ENCODE measurements at regions not wholly inside any gene's neighbourhood (a gene's known extent, or its start where the extent isn't known, plus 50 kb on each side); places are given as distances from the start of the nearest gene placed in this dataset.

DNA sequence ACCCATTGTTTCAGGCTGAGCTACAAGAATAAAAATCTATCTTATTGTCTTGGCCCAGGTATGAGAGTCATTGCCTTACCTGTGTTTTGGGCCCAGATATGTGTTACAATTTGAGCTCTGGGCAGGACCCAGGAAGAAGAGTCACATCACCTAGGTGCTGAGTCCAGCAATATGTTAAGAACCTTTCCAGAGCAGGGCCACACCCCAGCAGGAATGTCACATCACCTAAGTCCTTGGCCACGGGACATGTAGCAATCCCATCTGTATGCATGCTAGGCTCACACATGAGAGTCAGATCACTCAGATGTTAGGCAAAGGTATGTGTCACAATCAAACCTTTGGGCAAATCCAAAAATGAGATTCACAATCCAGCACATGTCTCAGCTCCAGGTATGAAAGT, 2103.5 kb downstream of the TP53TG3F start:
- POLR2A ChIA-PET, result no interaction called here
- CTCF ChIA-PET, result no interaction called here
- DNase-seq (ENCODE audit: extremely low spot score), result no peak
- TF ChIP-seq, protein P1, sequence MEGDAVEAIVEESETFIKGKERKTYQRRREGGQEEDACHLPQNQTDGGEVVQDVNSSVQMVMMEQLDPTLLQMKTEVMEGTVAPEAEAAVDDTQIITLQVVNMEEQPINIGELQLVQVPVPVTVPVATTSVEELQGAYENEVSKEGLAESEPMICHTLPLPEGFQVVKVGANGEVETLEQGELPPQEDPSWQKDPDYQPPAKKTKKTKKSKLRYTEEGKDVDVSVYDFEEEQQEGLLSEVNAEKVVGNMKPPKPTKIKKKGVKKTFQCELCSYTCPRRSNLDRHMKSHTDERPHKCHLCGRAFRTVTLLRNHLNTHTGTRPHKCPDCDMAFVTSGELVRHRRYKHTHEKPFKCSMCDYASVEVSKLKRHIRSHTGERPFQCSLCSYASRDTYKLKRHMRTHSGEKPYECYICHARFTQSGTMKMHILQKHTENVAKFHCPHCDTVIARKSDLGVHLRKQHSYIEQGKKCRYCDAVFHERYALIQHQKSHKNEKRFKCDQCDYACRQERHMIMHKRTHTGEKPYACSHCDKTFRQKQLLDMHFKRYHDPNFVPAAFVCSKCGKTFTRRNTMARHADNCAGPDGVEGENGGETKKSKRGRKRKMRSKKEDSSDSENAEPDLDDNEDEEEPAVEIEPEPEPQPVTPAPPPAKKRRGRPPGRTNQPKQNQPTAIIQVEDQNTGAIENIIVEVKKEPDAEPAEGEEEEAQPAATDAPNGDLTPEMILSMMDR (IDR thresholded peaks at IDR 0.05; ENCODE audit: control extremely low read depth, extremely low read depth, low read depth, missing control alignments), result no peak

DNA sequence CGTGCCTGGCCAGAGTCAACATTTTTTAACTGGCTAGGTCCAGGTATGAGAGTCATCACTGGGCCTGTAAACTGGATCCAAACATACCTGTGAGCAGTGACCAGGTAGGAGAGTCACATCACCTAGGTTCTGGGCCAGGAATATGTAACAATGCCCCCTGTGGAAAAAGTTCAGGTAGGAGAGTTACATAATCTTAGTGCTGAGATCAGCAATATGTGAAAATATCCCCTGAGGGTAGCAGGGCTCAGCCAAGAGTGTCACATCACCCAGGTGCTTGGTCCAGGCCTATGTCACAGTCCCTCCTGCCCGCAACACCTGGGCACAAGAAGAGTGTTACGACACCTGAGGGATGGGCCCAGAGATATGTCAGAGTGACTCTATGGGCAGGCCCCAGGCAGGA, 2104.7 kb downstream of the TP53TG3F start:
- ChIA-PET POLR2A (no interaction called here), CTCF (no interaction called here)
- TF ChIP-seq, protein P1 (IDR thresholded peaks at IDR 0.05; ENCODE audit: control extremely low read depth, extremely low read depth, low read depth, missing control alignments), result no peak
- DNase-seq (ENCODE audit: extremely low spot score), result no peak

DNA sequence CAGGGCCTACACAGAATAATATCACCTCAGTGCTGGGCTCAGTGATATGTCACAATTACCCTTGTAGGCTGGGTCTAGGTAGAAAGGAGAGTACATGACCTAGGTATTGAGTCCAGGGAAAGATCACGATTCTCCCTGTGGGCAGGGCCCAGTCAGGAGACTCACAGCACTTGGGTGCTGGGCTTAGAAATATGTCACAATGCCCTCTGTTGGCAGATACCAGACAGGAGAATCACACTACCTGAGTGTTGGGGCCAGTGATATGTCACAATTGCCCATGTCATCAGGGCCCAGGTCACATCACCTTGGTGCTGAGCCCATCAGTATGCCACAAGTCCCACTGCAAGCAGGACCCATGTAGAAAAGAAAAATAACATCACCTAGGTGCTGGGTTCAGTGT, 2105.5 kb downstream of the TP53TG3F start:
- TF ChIP-seq, protein P1 (IDR thresholded peaks at IDR 0.05; ENCODE audit: control extremely low read depth, extremely low read depth, low read depth, missing control alignments), result no peak
- POLR2A ChIA-PET, result no interaction called here
- DNase-seq (ENCODE audit: extremely low spot score), result no peak
- CTCF ChIA-PET, result no interaction called here

- no peak for DNase-seq (ENCODE audit: extremely low spot score)
- ChIA-PET POLR2A (no interaction called here), CTCF (no interaction called here)
- TF ChIP-seq, protein P1 (IDR thresholded peaks at IDR 0.05; ENCODE audit: control extremely low read depth, extremely low read depth, low read depth, missing control alignments), result no peak
These were observed 2106.2 kb downstream of the TP53TG3F start for GRCh38 chr16:35565626-35566025.

DNA sequence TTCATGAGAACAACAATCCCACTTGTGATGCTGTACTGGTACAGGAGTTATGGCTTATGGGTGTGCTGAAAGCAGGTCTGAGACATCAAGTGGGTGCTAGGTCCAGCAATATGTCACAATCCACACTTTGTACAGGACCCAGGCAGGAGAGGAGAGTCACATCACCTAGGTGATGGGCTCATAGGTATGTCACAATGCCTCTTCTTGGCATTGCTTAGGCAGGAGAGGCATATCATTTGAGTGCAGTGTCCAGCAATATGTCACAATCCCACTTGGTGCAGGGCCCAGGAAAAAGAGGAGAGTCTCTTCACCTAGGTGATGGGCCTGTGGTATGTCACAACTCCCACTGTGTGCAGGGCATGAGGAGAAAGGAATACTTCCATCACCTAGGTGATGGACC, 2110.0 kb downstream of the TP53TG3F start:
- CTCF ChIA-PET, result no interaction called here
- TF ChIP-seq, protein P1 (IDR thresholded peaks at IDR 0.05; ENCODE audit: control extremely low read depth, extremely low read depth, low read depth, missing control alignments), result no peak
- no peak for DNase-seq (ENCODE audit: extremely low spot score)
- POLR2A ChIA-PET, result no interaction called here

DNA sequence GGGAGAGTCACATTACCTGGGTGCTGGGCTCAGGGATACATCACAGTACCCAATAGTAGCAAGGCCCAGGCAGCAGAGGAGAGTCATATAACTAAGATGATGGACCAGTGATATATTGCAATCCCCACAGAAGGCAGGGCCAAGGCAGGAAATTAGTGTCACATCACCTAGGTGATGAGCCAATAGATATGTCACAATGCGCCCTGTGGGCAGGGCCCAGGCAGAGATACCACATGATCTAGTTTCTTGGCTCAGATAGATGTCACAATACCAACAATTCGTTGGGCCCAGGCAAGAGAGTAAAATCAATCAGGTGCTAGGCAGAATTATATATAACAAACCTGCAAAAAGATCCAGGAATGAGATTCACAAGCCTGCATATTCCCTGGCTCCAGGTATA, 2111.5 kb downstream of the TP53TG3F start:
- DNase-seq (ENCODE audit: extremely low spot score), result no peak
- TF ChIP-seq, protein P1 (IDR thresholded peaks at IDR 0.05; ENCODE audit: control extremely low read depth, extremely low read depth, low read depth, missing control alignments), result no peak
- ChIA-PET CTCF (no interaction called here), POLR2A (no interaction called here)

DNA sequence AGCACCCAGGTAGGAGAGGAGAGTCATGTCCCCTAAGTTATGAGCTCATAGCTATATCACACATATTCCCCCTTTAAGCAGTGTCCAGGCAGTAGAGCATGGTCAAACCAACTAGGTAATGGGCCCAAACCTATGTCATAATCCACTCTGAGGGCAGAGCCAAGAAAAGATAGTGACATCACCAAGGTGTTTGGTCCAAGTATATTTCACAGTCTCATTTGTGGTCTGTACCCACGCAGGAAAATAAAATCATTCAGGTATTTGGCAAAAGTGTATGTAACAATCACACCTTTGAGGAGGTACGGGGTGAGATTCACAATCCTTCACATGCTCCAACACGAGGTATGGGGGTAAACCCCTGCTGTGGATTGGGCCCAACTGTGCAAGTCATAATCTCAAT, 2112.8 kb downstream of the TP53TG3F start:
- no peak for DNase-seq (ENCODE audit: extremely low spot score)
- ChIA-PET POLR2A (no interaction called here), CTCF (no interaction called here)
- TF ChIP-seq, protein P1 (IDR thresholded peaks at IDR 0.05; ENCODE audit: control extremely low read depth, extremely low read depth, low read depth, missing control alignments), result no peak
